ENCODE measurements at regions not wholly inside any gene's neighbourhood (a gene's known extent, or its start where the extent isn't known, plus 50 kb on each side); places are given as distances from the start of the nearest gene placed in this dataset.
"Not testable (repeated sequence)": the region's sequence is repeated elsewhere in the genome, so short reads cannot be mapped to it uniquely, and the experiment has no call there.

DNA sequence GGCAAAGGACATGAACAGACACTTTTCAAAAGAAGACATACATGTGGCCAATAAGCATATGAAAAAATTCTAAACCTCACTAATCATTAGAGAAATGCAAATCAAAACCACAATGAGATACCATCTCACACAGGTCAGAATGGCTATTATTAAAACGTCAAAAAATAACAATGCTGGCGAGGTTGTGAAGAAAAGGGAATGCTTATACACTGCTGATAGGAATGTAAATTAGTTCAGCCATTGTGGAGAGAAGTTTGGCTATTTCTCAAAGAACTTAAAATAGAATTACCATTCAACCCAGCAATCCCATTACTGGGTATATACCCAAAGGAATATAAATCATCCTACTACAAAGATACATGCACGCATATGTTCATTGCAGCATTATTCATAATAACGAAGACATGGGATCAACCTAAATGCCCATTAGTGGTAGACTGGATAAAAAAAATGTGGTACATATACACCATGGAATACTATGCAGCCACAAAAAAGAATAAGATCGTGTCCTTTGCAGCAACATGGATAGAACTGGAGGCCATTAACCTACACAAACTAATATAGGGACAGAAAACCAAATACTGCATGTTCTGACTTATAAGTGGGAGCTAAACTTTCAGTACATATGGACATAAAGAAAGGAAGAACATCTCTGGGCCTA is 101.7 kb downstream of the KLF5 start:
- not testable (repeated sequence) for DNase-seq (ENCODE audit: low read depth)

DNA sequence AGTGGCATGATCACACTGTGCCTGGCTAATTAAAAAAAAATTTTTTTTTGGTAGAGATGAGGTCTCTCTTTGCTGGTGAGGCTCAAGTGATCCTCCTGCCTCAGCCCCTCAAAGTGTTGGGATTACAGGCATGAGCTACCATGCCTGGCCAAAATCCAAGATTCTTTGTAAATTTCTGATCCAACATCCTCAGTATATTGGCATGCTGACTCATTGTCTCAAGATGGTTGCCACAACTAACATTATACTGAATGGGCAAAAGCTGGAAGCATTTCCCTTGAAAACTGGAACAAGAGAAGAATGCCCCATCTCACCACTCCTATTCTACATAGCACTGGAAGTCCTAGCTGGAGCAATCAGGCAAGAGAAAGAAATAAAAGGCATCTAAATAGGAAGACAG is 100.0 kb downstream of the KLF5 start:
- no peak for DNase-seq (ENCODE audit: low read depth)

DNA sequence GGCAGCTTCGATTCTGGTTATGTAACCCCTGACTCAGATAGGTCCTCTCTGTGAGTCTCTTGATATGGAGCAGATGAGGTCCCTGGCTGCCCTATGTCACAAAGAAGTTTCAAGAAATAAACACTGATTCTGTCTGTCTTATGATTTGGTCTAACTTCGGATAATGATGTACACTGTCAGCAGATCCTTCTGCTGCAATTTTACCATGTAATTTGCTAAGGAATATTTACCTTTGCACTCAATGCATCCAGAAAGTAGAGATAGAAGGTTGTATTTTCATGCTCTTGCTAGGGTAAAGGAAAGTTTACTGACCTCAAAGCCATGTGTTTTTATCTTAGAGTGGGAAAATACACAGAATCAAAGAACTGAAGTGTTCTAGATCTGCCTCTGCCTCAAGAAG is 98.2 kb downstream of the KLF5 start:
- no peak for DNase-seq (ENCODE audit: low read depth)

DNA sequence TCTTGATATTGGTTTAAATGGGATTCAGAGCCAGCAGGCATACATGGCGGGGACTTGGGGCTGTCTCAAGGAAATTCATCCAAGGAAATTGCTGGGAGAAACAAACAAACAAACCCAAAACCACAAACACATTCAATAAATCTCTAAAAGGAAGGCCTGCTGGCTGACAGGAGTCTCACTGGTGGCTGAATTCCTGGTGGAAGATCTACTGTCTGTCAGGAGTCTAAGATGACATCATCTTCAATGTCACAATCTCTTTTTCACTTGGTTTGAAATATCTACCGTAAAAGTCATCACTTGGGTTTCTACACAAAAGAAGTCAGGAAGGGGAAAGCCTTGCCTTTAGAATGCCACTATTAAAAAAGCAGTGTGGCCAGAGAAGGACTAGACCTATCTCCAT is 87.9 kb downstream of the KLF5 start:
- DNase-seq (ENCODE audit: low read depth) = no peak

DNA sequence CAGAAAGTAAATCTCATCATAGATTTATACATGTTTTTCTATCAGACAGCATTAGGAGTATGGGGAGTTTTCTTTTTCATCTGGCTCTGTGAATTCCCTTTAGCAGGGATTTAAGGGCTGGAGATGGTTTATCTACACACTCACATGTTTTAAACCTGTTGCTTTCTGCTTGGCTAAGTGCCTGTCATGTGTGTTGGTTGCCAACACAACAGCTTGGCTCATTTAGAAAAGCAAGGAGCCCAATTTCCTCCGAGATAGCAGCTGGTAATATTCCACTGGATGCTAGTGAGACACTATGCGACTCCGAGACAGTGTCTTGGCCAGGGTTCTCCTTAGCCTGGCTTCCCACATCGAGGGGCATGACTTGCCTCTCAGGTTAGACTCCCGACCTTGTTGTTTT is 83.3 kb downstream of the KLF5 start:
- no peak for DNase-seq (ENCODE audit: low read depth)

DNA sequence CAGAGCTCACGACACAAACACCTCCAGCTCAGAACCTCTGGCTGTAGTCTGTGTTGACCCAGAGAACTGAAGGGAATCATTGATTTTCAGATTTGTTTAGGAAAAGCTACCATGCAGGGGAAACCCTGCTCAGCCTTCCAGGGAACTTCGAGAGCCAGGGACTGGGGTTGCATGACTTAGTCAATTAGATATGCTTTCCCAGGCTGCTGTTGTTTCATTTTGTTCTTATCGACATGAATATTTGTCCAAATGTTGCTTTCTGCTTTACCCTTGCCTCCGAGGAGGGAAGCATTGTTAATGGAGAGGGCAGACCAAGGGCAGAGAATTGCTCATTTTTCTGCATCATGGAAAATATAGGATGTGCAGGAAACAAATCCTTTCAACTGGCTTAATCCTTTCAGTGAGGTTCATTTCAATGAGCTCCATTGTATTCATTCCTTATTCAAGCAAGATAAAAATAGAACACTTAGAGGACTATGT is 82.5 kb downstream of the KLF5 start:
- no peak for DNase-seq (ENCODE audit: low read depth)

DNA sequence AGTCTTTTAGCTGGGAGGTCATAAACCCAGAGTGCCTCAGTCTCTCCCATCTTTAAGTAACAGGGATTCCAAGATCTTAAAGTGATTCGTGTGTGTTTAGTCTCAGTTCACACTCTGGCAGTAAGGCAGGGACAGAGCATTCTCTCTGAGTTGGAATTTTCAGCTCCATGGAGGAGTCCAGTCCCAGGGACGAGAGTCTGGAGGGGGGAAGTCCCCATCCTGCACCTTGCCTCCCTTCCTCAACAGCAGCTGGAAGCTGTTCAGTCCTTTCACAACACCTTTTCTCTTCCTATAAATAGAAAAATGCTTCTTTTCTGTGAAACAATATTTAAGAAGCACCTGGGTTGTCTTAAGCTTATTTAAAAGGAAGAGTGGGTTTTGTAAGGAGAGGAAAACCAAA is 82.0 kb downstream of the KLF5 start:
- no peak for DNase-seq (ENCODE audit: low read depth)

DNA sequence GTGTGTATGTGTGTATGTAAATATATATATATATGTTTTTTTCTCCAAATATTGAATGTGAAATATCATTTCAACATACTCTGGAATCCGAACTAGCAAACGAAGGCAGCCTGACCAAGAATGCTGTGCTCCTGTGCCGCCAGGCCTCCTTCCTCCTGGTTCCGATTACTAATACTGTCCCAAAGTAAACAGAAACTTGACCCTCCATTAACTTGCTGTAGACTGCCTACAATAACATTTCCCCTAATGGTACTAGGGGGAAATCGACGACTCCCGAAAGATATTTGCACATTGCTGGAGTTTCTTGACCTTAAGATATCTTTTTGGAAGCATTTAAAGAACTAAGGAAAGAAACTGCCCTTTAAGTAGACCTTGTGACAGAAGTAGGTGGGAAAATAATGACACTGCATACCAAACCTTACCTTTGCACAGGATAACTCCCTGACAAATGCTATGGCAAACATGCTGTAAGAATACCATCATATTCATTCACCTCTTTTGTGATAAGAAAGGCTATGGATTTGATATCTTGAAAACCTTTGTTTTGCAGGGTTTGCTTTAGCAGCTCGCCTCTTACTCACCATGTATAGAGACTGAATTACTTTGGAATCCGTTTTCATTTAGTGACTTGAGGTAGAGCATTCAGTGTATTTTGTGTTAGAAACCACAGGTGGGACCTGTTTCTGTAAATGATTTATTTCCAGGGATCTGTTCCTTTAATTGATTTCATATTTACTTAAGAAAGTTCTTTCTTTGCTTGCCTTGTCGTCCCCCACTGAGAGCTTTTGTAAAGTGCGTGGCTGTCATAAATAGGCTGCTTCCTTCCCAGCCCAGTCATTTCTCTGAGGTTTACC is 80.1 kb downstream of the KLF5 start:
- no peak for DNase-seq (ENCODE audit: low read depth)

DNA sequence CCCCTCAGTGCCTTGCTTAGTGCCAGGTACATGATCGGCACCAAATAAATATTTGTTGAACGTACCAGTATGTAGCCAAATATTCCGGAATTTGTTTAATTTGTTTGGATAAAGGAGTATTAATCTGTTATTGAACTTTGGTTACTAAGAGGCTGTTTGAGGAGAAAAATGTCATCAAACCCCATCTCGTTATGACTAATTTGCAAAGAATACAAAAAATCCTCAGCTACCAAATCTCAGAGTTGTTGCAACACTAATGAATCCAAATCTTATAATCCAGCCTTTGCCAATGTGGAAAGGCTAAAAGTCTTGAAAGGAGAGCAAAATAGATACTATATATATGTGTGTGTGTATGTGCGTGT is 79.5 kb downstream of the KLF5 start:
- DNase-seq (ENCODE audit: low read depth) = no peak

DNA sequence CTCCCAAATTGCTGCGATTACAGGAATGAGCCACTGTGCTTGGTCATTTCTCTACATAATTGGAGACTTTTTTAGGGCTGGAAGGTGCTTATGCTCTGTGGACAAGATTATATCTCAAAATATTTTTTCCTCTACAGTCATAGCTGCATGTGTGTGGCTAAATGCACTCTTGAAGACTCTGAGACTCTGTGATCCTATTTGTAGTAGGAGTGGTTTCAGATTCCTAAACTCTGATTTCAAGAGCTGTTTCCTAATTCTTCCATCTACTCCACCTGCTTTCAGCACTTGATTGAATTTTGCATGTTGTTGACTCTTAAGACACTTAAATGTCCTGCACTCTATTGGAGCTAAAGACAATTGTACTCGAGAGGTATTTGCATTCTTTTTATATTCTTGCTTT is 78.0 kb downstream of the KLF5 start:
- no peak for DNase-seq (ENCODE audit: low read depth)

DNA sequence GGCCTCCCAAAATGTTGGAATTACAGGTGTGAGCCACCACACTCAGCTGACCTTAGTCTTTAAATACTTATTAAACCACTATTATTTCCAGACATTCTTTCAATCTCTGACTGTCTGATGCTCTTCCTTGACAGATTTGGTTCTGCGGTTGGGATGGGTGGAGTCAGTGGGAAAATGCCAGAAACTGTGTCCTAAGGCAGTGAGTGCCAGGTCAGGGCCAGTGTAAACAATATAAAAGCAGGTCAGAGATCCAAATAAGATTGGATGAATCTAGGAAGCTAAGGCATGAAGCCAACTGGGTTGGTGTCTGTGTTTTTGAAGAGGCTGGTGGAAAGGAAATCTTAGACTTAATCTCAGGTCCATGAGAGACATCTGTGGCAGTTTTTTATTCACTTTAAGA is 74.7 kb downstream of the KLF5 start:
- no peak for DNase-seq (ENCODE audit: low read depth)

DNA sequence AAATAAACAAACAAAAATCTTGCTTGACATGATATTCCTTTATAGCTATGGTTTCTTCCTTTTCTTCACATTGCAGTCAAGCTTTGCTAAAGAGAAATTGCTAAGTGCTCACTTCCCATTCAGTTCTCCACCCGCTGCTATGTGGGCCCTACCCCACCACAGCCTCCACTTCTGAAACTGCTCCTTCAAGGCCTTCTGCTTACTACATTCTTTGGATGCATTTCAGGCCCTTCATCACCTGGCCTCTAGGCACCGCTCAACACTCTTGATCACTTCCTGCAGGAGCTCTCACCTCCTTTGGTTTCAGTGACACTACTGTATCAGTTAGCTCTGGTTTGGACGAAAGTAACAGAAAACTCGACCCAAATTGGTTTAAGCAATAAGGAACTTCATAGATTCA is 72.4 kb downstream of the KLF5 start:
- no peak for DNase-seq (ENCODE audit: low read depth)

DNA sequence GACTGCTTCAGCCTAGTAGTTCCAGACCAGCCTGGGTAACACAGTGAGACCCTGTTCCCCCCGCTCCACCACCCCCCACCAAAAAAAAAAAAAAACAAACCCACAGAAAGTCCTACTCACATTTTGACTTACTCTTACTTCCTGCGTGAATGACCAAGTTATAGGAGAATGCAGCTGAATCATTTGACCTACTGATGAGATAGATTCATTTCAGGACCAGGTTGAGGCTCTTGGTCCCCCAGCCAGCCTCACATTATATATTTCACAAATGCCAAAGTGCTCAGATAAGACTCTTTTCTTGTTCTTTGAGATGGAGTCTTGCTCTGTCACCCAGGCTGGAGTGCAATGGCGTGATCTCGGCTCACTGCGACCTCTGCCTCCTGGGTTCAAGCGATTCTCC is 70.2 kb downstream of the KLF5 start:
- no peak for DNase-seq (ENCODE audit: low read depth)
